WI38 (cell line): ENCODE measurements at regions not wholly inside any gene's neighbourhood (a gene's known extent, or its start where the extent isn't known, plus 50 kb on each side); places are given as distances from the start of the nearest gene placed in this dataset.

Experiments used
- H3K4me3 ChIP-seq: 2 replicates; pipeline ENCODE4 v1.5.1; 2011; ENCODE audit warnings: low read depth, mild to moderate bottlenecking, control low read depth, low read length
- TF ChIP-seq, protein P1 (sequence below): IDR thresholded peaks from 2 replicates; pipeline ENCODE4 v1.5.1; 2012; ENCODE audit warnings: low read depth, mild to moderate bottlenecking, control low read depth, low read length

DNA sequence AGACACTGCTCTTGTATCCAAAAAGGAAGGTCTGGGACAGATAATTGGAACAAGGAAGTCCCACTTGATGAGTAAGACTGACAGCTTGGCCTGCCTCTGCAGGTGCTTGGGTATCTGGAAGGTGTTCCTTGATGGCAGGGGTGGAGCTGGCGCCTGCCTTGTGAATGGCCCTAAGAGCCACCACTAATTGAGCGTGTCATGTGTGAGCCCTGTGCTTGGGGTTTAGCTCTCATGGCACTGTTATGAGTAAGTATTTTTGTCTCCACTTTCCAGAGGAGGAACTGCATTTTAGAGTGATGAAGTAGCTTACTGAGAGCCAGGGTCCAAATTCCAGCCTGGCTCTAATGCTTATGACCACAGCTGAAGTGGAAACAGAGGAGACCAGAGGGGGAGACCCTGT lies 71.2 kb upstream of the NECTIN1 start:
- TF ChIP-seq, protein P1, sequence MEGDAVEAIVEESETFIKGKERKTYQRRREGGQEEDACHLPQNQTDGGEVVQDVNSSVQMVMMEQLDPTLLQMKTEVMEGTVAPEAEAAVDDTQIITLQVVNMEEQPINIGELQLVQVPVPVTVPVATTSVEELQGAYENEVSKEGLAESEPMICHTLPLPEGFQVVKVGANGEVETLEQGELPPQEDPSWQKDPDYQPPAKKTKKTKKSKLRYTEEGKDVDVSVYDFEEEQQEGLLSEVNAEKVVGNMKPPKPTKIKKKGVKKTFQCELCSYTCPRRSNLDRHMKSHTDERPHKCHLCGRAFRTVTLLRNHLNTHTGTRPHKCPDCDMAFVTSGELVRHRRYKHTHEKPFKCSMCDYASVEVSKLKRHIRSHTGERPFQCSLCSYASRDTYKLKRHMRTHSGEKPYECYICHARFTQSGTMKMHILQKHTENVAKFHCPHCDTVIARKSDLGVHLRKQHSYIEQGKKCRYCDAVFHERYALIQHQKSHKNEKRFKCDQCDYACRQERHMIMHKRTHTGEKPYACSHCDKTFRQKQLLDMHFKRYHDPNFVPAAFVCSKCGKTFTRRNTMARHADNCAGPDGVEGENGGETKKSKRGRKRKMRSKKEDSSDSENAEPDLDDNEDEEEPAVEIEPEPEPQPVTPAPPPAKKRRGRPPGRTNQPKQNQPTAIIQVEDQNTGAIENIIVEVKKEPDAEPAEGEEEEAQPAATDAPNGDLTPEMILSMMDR = no peak
- no peak overlapping the region for H3K4me3 ChIP-seq

DNA sequence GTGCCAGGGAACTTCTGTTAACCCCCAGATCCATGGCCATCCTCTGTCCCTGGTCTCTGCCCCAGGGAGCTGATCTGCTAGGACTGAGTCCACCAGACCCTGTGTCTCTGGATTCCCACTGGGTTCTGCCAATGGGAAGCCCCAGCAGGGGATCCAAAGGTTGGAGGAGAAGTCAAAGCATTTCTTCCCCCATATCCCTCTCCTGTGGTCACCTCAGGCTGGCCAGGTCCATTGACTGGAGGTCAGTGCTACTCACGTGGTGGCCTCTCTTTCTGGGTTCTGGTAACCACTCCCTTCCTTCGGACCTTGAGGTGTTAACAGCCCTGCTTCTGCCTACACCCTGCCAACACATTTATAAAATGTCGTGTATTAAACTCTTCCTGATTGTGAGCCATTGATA lies 69.7 kb upstream of the NECTIN1 start:
- TF ChIP-seq, protein P1 = no peak
- no peak overlapping the region for H3K4me3 ChIP-seq

DNA sequence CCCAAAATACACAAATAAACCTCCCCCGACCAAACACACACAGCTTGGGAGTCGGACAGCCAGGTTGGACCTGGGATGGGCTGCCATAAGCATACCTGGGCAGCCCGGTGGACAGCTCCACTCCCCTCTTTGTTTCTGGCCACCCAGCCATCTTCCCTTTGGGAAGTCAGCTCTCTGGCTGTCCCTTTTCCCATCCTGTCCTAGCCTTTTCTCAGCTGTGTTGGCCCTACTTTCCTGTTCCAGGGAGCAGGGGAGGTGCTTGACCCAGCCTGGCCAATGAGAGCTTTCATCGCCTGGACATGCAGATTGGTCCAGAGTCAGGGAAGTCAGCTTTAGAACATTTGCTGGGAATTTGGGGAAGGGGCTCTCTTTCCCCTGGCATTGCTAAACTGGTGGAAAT lies 68.7 kb upstream of the NECTIN1 start:
- TF ChIP-seq, protein P1 = no peak
- H3K4me3 ChIP-seq = no peak overlapping the region

DNA sequence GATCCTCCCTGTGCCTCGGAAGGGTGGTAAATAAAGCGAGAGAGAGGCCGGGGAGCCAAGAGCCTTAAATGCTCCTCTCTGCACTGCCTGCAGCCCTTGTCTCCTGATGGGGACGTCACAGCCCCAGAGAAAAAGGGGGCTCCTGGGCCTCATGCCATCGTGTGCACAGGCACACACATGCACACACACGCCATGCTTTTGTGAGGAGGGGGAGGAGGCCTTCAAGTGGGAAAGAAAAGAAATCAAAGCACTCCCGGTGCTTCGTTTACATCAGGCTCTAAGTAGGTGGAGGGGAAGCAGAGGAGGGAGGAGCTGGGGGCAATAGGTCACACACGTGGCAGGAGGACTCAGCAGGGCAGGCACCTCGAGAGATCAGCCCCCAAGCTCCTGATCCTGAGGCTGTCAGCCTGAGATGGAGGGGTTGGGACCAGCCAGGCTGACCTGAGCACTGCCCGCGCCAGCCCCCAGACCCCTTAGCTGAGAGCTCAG lies 68.2 kb upstream of the NECTIN1 start:
- H3K4me3 ChIP-seq = no peak overlapping the region
- TF ChIP-seq, protein P1 = no peak

DNA sequence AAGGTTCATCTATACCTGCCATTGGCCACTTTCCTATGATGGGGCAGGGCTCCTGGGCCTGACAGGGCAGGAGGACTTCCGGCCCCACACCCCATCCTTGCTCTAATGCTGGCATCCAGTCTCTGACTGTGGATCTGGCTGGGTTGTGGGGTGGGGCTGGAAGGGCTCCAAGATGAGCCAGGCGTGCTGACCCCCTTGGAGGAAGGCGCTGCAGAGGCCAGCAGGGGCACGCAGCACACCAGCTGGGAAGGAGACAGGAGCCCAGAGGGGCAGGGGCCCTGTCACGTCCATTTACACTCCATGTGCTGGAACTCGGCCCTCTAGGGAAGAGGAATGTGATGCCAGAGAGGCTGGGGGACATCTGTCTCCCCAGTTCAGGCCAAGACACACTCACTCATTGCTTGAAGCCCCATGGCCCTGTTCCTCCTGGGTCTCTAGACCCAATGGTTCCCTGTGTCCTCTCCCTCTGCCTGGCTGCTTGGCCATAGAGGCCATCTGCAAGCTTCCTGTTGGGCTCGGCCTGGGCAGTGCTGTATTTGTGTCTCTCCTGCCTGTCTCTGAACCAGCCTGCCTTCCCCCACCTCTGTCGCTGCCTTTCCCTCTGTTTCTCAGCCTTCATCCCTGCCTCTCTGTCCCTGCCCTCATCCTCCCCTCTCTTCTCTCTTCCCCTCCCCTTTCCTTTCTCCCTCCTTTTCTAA lies 67.5 kb upstream of the NECTIN1 start:
- TF ChIP-seq, protein P1 = no peak
- H3K4me3 ChIP-seq = no peak overlapping the region

DNA sequence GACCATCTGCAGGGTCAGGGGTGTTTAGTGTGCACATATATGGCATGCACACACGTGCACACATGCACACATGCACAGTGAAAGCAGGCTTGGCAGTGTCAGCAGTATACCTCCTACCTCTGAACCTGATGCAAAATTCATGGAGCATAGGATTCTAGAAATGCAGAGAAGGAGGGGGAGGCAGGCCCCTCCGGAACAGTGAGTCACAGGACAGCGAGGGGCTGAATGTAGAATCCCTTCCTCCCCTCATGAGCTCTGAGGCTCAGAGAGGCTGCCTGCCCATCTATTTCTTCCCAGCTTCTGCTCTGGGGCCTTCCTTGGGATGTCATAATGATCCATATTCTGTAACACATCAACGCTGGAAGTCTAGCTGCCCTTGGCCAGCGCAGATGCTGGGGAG lies 66.7 kb upstream of the NECTIN1 start:
- H3K4me3 ChIP-seq = no peak overlapping the region
- TF ChIP-seq, protein P1 = no peak

DNA sequence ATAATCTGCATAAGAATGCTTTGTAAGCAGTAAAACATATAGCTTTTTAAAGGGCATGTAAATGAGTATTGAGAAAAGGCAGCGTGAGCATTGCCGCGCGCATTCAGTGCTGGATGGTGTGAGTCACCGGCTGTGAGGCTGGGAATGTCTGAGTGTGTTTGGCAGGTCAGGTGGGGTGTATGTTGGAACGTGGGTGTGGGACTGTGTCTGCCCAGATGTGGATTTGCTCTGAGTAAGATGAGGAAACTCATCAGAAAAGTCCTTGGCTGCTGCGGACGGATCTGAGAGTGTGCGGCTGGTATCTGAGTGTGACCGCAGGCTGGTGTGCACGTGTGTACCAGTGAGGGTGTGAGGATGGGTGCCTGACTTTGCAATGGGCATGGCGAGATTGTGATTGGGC lies 66.2 kb upstream of the NECTIN1 start:
- H3K4me3 ChIP-seq = no peak overlapping the region
- TF ChIP-seq, protein P1 = no peak
